Skin epidermis (tissue), 12 donors: ENCODE measurements at regions not wholly inside any gene's neighbourhood (a gene's known extent, or its start where the extent isn't known, plus 50 kb on each side); places are given as distances from the start of the nearest gene placed in this dataset.
"Not testable (repeated sequence)": the region's sequence is repeated elsewhere in the genome, so short reads cannot be mapped to it uniquely, and the experiment has no call there.

ENCODE experiments used
- H3K27ac ChIP-seq, 21 experiments: fragments of 200-600 bp; sonication (generic) in 11 of 21; one replicate each; pipeline ENCODE4 v1.5.0; 2020; ENCODE audit warnings: mild to moderate bottlenecking in 3 of 21, inconsistent platforms in 2 of 21, moderate library complexity in 2 of 21
- H3K4me3 ChIP-seq, 7 experiments: fragments of 200-600 bp; sonication (generic) in 2 of 7; one replicate each; pipeline ENCODE4 v1.5.0; 2020; ENCODE audit warnings: inconsistent platforms in 2 of 7, mild to moderate bottlenecking in 2 of 7, moderate library complexity in 1 of 7

- Histone ChIP-seq H3K27ac (no peak overlapping the region), H3K4me3 (no peak overlapping the region)
These were observed 85.6 kb upstream of the PPM1B start for GRCh38 chr2:44083054-44083453.

GRCh38 chr2:44084850-44085249 lies 83.8 kb upstream of the PPM1B start:
- H3K4me3 ChIP-seq = no peak overlapping the region
- no peak overlapping the region for H3K27ac ChIP-seq

DNA sequence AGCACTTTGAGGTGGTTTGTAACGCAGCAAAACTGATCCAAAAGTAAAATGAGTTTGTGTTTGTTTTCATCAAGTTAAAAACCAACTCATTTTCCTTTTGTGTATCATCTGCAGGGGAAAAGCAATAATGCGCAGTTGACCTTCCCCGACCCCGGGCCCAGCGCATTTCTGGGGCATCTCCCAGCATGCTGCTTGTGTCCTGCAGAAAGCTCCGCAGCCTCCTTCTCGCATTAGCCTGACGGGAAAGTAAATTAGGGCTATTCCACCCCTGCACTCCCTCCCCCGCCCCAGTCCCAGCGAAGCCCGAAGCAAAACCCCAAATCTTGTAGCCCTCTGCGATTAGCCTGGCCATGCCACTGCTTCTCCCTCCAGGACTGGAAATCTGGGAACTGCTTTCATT lies 82.0 kb upstream of the PPM1B start:
- H3K4me3 ChIP-seq = peak overlapping the region in 4 of 7 experiments; percentile 13 to 37 (median 30)
- peak overlapping the region in 8 of 21 experiments; percentile 1 to 70 (median 36) for H3K27ac ChIP-seq

DNA sequence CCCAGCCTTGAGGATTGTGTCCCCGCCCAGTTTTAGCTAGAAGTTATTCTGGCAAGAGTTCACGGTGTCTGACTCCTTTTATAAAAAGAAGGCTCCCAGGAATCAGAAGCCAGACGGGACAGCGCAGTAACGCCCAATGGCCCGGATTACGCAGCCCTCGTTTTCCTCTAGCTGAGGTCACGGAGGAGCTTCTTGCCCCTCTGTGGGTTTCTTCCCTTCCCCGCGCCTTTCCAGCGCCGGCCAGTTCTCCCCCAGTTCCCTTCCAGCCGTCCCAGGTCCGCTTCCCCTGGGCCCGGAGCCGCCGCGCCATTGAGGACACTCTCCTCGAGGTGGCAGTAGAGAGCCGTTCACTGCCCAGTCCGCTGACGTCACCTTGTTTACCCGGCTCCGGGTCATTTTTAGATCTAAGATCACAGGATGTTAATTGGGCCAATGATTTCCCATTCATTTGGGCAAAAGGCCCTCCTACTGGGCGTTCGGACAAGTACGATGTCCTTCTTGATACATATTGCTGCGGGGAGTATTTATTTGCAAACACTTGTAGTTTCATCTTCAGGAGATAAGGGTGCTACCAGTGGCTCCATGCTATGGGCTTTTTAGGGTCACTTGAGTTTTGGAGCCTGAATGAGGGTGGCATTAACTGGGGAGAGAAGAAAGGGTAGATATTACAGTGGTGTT lies 81.5 kb upstream of the PPM1B start:
- peak overlapping the region in 6 of 7 experiments; percentile 13 to 37 (median 26) for H3K4me3 ChIP-seq
- peak overlapping the region in 14 of 21 experiments; percentile 1 to 70 (median 16) for H3K27ac ChIP-seq

GRCh38 chr2:44087714-44088092 lies 81.0 kb upstream of the PPM1B start:
- H3K4me3 ChIP-seq = peak overlapping the region in 2 of 7 experiments; percentile 14 to 32
- H3K27ac ChIP-seq = peak overlapping the region in 11 of 21 experiments; percentile 4 to 70 (median 10)

DNA sequence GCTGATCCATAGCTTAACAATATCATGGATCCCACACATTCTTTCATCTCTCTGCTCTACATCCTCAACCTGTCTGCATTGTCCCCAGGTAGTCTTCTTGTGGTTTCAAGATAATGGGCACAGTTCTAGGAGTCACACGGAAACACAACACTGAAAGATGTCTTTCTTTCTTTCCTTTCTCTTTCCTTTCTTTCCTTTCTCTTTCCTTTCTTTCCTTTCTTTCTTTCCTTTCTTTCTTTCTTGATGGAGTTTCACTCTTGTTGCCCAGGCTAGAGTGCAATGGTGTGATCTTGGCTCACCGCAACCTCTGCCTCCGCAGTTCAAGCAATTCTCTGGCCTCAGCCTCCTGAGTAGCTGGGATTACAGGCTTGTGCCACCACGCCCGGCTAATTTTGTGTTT lies 76.2 kb upstream of the PPM1B start:
- not testable (repeated sequence) for H3K27ac ChIP-seq, H3K4me3 ChIP-seq

DNA sequence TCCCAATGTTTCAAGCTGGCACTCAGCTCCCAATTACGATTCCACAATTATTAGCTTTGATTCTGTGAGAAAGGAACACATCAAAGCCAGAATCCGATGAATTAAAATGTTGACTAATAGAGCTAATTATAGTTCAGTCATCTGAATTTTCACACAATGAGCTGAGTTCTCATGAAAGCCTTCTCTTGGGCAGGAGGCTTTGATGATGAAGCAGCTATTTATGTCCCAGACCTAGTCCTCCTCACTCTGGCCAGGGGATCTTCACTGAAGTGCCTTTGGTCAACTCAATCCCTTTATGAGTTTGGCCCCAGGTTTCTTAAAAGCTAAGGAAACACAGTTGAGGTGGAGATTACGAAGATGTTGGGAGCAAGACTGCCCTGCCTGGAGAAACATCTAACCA lies 74.7 kb upstream of the PPM1B start:
- Histone ChIP-seq H3K27ac (no peak overlapping the region), H3K4me3 (no peak overlapping the region)

GRCh38 chr2:44097322-44097907 lies 71.3 kb upstream of the PPM1B start:
- H3K27ac ChIP-seq = no peak overlapping the region
- no peak overlapping the region for H3K4me3 ChIP-seq

DNA sequence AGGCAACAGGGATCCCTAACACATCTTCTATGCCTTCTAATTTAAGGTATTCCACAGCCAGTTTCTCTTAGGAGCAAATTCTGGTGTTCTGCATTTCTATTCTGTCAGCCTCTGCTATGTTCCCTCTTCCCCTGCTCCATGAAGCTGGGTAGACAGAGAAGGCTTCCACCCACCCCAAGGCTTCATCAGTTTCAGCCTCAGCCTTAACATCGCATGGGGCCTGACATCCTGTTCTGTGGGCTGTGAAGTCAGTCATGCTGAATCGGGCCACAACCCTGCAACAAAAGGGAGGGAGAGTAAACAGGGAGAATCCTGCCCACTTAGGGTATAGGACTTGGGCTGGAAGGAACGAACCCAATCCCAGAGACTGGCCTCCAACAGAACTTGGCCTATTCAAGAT lies 70.6 kb upstream of the PPM1B start:
- Histone ChIP-seq H3K27ac (no peak overlapping the region), H3K4me3 (no peak overlapping the region)

DNA sequence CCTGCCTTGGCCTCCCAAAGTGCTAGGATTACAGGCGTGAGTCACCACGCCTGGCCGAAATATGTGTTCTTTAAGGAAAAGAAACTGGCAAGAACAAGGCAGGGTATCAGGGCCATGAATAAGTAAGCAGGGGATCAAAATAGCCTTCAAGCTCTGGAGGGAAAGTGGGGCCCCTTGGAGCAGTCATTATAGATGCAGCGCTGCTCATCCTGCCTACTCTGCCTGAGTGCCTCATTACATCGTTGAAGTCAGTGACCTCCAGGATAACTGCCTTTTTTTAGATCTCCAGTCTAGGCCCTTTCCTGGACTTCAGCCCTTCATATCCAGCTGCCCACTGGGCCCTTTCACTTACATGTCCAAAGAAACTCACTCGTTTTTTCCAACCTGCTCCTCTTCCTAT lies 69.8 kb upstream of the PPM1B start:
- Histone ChIP-seq H3K27ac (no peak overlapping the region), H3K4me3 (no peak overlapping the region)

- H3K27ac ChIP-seq = peak overlapping the region in 5 of 21 experiments; percentile 4 to 50 (median 34)
- no peak overlapping the region for H3K4me3 ChIP-seq
These were observed 68.3 kb upstream of the PPM1B start for GRCh38 chr2:44100351-44100750.

- H3K4me3 ChIP-seq = no peak overlapping the region
- H3K27ac ChIP-seq = peak overlapping the region in 1 of 21 experiments; percentile 50
These were observed 67.4 kb upstream of the PPM1B start for GRCh38 chr2:44101246-44101645.

DNA sequence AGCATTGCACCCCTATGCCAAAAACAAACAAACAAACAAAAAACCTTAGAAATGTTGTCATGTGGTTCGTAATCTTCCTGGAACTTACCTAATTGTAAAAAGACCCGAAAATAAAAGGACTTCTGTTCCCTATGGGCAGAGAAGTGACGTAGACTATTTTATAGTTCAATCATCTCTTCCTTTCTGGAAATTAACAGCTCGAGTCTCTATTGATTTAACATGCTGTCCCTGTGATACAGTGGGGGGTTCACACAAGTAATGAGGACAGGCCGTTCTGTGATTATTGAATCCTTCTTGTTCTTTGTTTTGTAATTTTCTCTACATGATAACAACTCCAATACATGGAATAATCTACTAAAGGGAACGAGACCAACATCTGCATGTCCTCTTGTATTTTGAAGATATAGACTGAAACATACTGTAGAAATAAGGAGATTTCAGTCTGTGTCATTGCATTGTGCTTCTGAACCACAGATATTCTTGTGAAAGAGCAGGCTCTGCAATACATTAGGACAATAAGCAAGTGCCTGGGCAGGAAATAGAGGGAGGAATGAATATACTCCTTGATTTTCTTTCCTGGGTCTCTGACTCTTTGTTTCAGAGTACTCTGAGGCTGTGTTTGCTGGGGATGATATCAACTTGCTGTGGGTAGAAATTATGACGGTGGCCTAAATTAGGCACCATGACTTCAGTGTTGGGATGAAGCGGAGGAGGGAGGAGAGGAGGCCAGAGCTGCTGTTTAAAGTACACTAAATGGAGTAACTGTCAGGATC lies 65.7 kb upstream of the PPM1B start:
- no peak overlapping the region for H3K4me3 ChIP-seq
- H3K27ac ChIP-seq = no peak overlapping the region

DNA sequence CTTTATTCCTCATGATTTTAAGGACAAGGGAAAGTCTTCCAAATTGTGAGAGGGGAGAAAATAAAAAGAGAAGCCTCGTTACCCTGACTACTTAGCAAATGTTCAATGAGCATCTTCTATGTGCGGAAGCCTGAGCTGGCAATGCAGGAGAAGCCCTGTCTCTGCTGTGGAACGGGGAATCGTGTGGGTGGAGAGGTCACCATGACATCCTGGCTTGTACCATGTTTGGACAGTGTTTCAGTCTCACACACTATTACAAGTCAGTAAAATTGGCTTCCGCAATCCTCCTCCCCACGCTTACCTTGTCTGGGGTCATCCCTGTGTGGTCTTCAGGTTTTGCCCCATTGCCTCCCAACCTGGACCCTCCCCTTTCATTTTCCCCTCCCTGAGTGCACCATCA lies 65.0 kb upstream of the PPM1B start:
- Histone ChIP-seq H3K4me3 (no peak overlapping the region), H3K27ac (no peak overlapping the region)

DNA sequence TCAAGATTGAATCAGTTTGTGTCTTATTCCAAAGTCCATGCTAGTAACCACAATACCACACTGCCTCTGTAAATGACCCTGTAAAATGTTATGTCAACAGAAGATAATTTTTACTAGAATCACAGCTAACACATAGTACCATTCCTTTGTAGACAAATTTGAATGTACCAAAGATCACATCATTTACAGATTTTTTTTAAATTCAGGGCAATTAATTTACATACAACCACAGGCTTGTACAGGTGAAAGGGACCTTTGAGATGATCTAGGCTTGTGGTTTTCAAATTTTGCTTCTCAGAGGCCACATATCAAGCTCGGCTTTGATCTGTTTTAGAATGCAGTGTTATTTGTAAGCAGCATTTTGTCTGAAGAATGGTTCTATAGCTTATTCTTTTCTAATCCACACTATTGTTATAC lies 63.8 kb upstream of the PPM1B start:
- Histone ChIP-seq H3K4me3 (no peak overlapping the region), H3K27ac (no peak overlapping the region)

DNA sequence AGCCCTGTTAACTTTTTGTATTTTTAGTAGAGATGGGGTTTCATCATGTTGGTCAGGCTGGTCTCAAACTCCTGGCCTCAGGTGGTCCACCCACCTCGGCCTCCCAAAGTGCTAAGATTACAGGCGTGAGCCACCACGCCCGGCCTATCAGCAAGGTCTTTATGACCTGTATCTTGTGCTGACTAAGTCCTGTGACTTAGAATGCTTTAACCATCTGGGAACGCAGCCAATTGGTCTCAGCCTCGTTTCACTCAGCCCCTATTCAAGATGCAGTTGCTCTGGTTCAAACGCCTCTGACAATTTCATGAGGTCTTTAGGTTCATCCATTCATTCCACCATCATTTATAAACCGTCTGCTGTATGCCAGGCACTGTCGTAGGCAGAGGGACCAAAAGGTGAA lies 62.2 kb upstream of the PPM1B start:
- not testable (repeated sequence) for H3K27ac ChIP-seq, H3K4me3 ChIP-seq

DNA sequence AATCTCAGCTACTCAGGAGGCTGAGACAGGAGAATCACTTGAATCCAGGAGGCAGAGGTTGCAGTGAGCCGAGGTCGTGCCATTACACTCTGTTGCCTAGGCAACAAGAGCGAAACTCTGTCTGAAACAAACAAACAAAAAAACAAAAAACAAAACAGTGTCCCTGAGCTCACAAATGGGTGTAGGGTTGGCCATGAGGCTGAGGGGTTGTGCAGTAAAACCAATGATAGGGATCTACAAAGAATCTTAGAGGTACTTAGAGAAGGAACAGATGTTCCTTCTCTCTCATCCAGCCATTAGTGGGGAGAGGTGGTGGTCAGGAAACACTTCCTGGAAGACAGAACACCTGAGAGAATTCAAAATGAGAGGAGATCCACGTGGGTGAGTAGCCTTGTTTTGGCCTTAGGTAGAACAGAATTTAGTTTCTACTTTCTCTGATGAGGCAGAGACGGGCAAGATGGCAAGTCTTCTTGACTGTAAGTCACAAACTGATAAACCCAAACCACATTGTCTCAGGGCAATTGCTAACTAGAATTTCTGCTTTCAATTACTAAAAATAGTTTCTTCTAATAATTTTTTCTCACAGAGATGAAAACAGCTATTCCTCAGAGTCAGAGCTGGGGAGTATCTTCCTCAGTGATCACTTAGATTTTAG lies 61.5 kb upstream of the PPM1B start:
- Histone ChIP-seq H3K4me3 (no peak overlapping the region), H3K27ac (no peak overlapping the region)

DNA sequence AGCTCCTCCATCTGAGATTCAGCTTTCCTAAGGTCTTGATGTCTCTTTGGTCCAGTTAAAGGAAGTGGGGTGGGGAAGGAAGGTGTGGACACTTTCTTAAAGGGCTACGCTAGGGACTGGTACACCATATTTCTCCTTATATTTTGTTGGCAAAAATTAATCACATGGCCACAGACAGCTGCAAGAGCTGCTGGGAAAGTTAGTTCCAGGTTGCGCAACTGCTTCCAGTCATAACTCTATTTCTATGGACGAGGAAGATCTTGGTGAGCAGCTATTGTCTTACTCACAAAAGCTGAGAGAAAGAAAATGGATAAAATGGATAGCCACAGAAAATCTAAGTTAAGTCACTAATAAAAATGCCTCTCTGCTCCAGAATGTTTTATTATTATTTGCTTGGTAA lies 60.7 kb upstream of the PPM1B start:
- H3K4me3 ChIP-seq = no peak overlapping the region
- H3K27ac ChIP-seq = no peak overlapping the region

GRCh38 chr2:44109166-44109565 lies 59.5 kb upstream of the PPM1B start:
- no peak overlapping the region for H3K4me3 ChIP-seq
- no peak overlapping the region for H3K27ac ChIP-seq

GRCh38 chr2:44110444-44110843 lies 58.2 kb upstream of the PPM1B start:
- no peak overlapping the region for H3K4me3 ChIP-seq
- H3K27ac ChIP-seq = no peak overlapping the region

DNA sequence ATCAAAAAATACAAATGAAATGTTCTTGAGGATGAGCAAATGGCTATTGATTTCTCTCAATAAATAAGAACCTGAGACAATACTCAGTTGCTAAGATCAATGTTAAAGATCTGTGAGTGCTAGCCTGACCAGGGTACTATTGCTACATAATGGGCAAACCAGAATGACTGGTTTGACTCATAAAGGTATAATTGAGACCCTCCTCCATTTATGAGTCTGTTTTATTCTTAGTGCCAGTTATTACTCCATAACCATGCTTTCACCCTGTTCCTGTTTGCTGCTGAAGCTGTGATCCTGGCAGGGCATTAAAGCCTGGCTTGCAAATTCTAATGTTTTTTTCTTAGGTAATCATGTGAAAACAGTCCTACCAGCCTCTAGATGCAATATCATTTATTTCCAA lies 56.6 kb upstream of the PPM1B start:
- Histone ChIP-seq H3K27ac (no peak overlapping the region), H3K4me3 (no peak overlapping the region)
